HFF-Myc (cell line): ENCODE measurements at regions not wholly inside any gene's neighbourhood (a gene's known extent, or its start where the extent isn't known, plus 50 kb on each side); places are given as distances from the start of the nearest gene placed in this dataset.

ENCODE experiments used
- DNase-seq: peaks from one replicate; pipeline ENCODE4 v3.0.0-alpha.2; 2011; ENCODE audit warnings: low read depth; ENCODE audit errors: extremely low read depth
- H3K4me3 ChIP-seq: replicated peaks from 2 replicates; pipeline ENCODE4 v1.5.1; 2011; ENCODE audit warnings: low read depth, mild to moderate bottlenecking, control low read depth, low read length
- CTCF ChIP-seq: IDR thresholded peaks from 2 replicates; pipeline ENCODE4 v1.5.1; 2012; ENCODE audit warnings: mild to moderate bottlenecking, low read depth, low read length, control low read depth; ENCODE audit errors: missing control alignments

- TF ChIP-seq CTCF = no peak
- H3K4me3 ChIP-seq = no peak overlapping the region
- DNase-seq = no peak
Measured at GRCh38 chr9:27864644-27865438, 291.6 kb upstream of the C9orf72 start.

GRCh38 chr9:27866741-27867140 lies 293.5 kb upstream of the C9orf72 start:
- no peak overlapping the region for H3K4me3 ChIP-seq
- no peak for DNase-seq
- no peak for TF ChIP-seq CTCF

- no peak for DNase-seq
- no peak overlapping the region for H3K4me3 ChIP-seq
- no peak for TF ChIP-seq CTCF
Measured at GRCh38 chr9:27870404-27870803, 297.1 kb upstream of the C9orf72 start.

- no peak overlapping the region for H3K4me3 ChIP-seq
- no peak for TF ChIP-seq CTCF
- DNase-seq = no peak
Measured at GRCh38 chr9:27880156-27880555, 306.9 kb upstream of the C9orf72 start.

- no peak for DNase-seq
- no peak overlapping the region for H3K4me3 ChIP-seq
- no peak for TF ChIP-seq CTCF
Measured at GRCh38 chr9:27880635-27881034, 307.4 kb upstream of the C9orf72 start.

- peak; percentile 3 for DNase-seq
- no peak overlapping the region for H3K4me3 ChIP-seq
- peak; percentile 81 for TF ChIP-seq CTCF
Measured at GRCh38 chr9:27888661-27889295, 315.5 kb upstream of the C9orf72 start.

- no peak for TF ChIP-seq CTCF
- DNase-seq = no peak
Measured at GRCh38 chr9:27924502-27924901, 351.2 kb upstream of the C9orf72 start.

More at GRCh38 chr9:27924502-27924901, 351.2 kb upstream of the C9orf72 start:
- no peak overlapping the region for H3K4me3 ChIP-seq
